Liver (tissue), 8 donors: ENCODE measurements at regions not wholly inside any gene's neighbourhood (a gene's known extent, or its start where the extent isn't known, plus 50 kb on each side); places are given as distances from the start of the nearest gene placed in this dataset.

Experiments used
- DNase-seq: peaks from one replicate; pipeline ENCODE4 v3.0.0-alpha.2; 2017; ENCODE audit warnings: low spot score
- H3K27ac ChIP-seq, 2 donors: one replicate each; pipeline ENCODE4 v1.7.0; 2013; ENCODE audit warnings: inconsistent platforms in 2 of 2, low read length in 2 of 2, control low read depth in 1 of 2, low read depth in 1 of 2, mild to moderate bottlenecking in 1 of 2
- H3K27me3 ChIP-seq, 4 donors: one replicate each; pipeline versions ENCODE4 v1.6.1 to v1.7.0; 2013; ENCODE audit warnings: low read length in 3 of 4, inconsistent platforms in 1 of 4, mild to moderate bottlenecking in 1 of 4, moderate library complexity in 1 of 4; ENCODE audit not compliant: control insufficient read depth in 4 of 4, insufficient read depth in 4 of 4
- H3K36me3 ChIP-seq, 4 donors: one replicate each; pipeline versions ENCODE4 v1.6.1 to v1.7.0; 2013; ENCODE audit warnings: low read length in 3 of 4, mild to moderate bottlenecking in 3 of 4, low read depth in 1 of 4, moderate library complexity in 1 of 4; ENCODE audit not compliant: control insufficient read depth in 4 of 4, insufficient read depth in 3 of 4
- H3K4me1 ChIP-seq, 4 donors: one replicate each; pipeline versions ENCODE4 v1.6.1 to v1.7.0; 2013; ENCODE audit warnings: low read length in 3 of 4, mild to moderate bottlenecking in 3 of 4, moderate library complexity in 1 of 4; ENCODE audit not compliant: control insufficient read depth in 4 of 4, insufficient read depth in 4 of 4
- H3K4me3 ChIP-seq, 3 donors: one replicate each; pipeline versions ENCODE4 v1.6.1 to v1.7.0; 2013; ENCODE audit warnings: low read length in 3 of 3, control low read depth in 1 of 3, low read depth in 1 of 3, mild to moderate bottlenecking in 1 of 3
- H3K9ac ChIP-seq, 2 donors: one replicate each; pipeline ENCODE4 v1.7.0; 2013; ENCODE audit warnings: low read length in 2 of 2, mild to moderate bottlenecking in 2 of 2, moderate library complexity in 2 of 2, control low read depth in 1 of 2, low read depth in 1 of 2
- H3K9me3 ChIP-seq, 4 donors: one replicate each; pipeline versions ENCODE4 v1.6.1 to v1.7.0; 2013; ENCODE audit warnings: low read length in 3 of 4; ENCODE audit not compliant: control insufficient read depth in 4 of 4
- ATF3 ChIP-seq: IDR thresholded peaks from 2 replicates; pipeline ENCODE4 v1.6.1; 2016; ENCODE audit warnings: antibody characterized with exemption
- CTCF ChIP-seq: fragments of 150-350 bp; IDR thresholded peaks from 2 replicates; pipeline ENCODE4 v1.5.1; 2017; ENCODE audit warnings: improper control_type of control experiment, low read depth, low read length; ENCODE audit not compliant: missing input control
- EGR1 ChIP-seq, 2 donors: IDR thresholded peaks; 2 replicates each; pipeline ENCODE4 v1.6.1; 2016 to 2018; ENCODE audit warnings: antibody characterized with exemption in 2 of 2, low read depth in 2 of 2
- FOXA1 ChIP-seq: IDR thresholded peaks from 2 replicates; pipeline ENCODE4 v1.6.1; 2016; ENCODE audit warnings: antibody characterized with exemption
- FOXA2 ChIP-seq: IDR thresholded peaks from 2 replicates; pipeline ENCODE4 v1.6.1; 2016; ENCODE audit warnings: antibody characterized with exemption
- GABPA ChIP-seq, 2 donors: IDR thresholded peaks in 1 of 2; conservative IDR thresholded peaks in 1 of 2; 2 replicates each; pipeline ENCODE4 v1.6.1; 2016; ENCODE audit warnings: antibody characterized with exemption in 2 of 2, mild to moderate bottlenecking in 1 of 2, moderate library complexity in 1 of 2
- HNF4A ChIP-seq, 2 donors: conservative IDR thresholded peaks; 2 replicates each; pipeline ENCODE4 v1.6.1; 2016; ENCODE audit warnings: antibody characterized with exemption in 2 of 2, mild to moderate bottlenecking in 2 of 2
- HNF4G ChIP-seq: IDR thresholded peaks from 2 replicates; pipeline ENCODE4 v1.6.1; 2016; ENCODE audit warnings: antibody characterized with exemption
- JUND ChIP-seq, 2 donors: IDR thresholded peaks; 2 replicates each; pipeline ENCODE4 v1.6.1; 2016; ENCODE audit warnings: antibody characterized with exemption in 2 of 2
- MAX ChIP-seq: IDR thresholded peaks from 2 replicates; pipeline ENCODE4 v1.6.1; 2016; ENCODE audit warnings: antibody characterized with exemption
- NR2F2 ChIP-seq: IDR thresholded peaks from 2 replicates; pipeline ENCODE4 v1.6.1; 2016; ENCODE audit warnings: antibody characterized with exemption
- RAD21 ChIP-seq, 2 donors: IDR thresholded peaks; 2 replicates each; pipeline ENCODE4 v1.6.1; 2016; ENCODE audit warnings: antibody characterized with exemption in 2 of 2, mild to moderate bottlenecking in 2 of 2
- REST ChIP-seq: IDR thresholded peaks from 2 replicates; pipeline ENCODE4 v1.6.1; 2016; ENCODE audit warnings: antibody characterized with exemption, mild to moderate bottlenecking
- SP1 ChIP-seq: IDR thresholded peaks from 2 replicates; pipeline ENCODE4 v1.6.1; 2018; ENCODE audit warnings: antibody characterized with exemption, mild to moderate bottlenecking
- TAF1 ChIP-seq: conservative IDR thresholded peaks from 2 replicates; pipeline ENCODE4 v1.6.1; 2016; ENCODE audit warnings: antibody characterized with exemption, mild to moderate bottlenecking
- YY1 ChIP-seq: IDR thresholded peaks from 2 replicates; pipeline ENCODE4 v1.6.1; 2016; ENCODE audit warnings: antibody characterized with exemption, mild to moderate bottlenecking
- ZBTB33 ChIP-seq: IDR thresholded peaks from 2 replicates; pipeline ENCODE4 v1.6.1; 2016; ENCODE audit warnings: antibody characterized with exemption
- WGBS: extraction: QIAGEN DNeasy Blood & Tissue Kit; methylation state at CpG from one replicate; pipeline ENCODE4 v1.1.7; 2013; 5-methylcytosine and 5-hydroxymethylcytosine counted together
- donor health status: healthy.
- donor health status: healthy.
- donor health status: healthy.
- donor health status: healthy.
- donor health status: healthy.

- no peak overlapping the region for H3K27ac ChIP-seq
- no peaks in the 10 kb centered on the region for H3K36me3 ChIP-seq
Measured at GRCh38 chr2:9771101-9771449, 72.2 kb upstream of the TAF1B start.

More at GRCh38 chr2:9771101-9771449, 72.2 kb upstream of the TAF1B start:
- WGBS = 80% methylated on average over 5 of the region's 5 CpGs
- H3K9ac ChIP-seq = no peak overlapping the region
- no peaks in the 10 kb centered on the region for H3K27me3 ChIP-seq
- no peaks in the 10 kb centered on the region for H3K9me3 ChIP-seq
- TF ChIP-seq GABPA (IDR thresholded peaks at IDR 0.05 in 1 of 2, conservative IDR thresholded peaks at IDR 0.05 in 1 of 2) (no peak), ZBTB33 (no peak), MAX (no peak), HNF4G (no peak), REST (no peak), EGR1 (IDR thresholded peaks at IDR 0.05; ENCODE audit: low read depth in 2 of 2) (no peak), YY1 (no peak), FOXA1 (no peak), TAF1 (no peak), ATF3 (no peak), HNF4A (conservative IDR thresholded peaks at IDR 0.05) (no peak), SP1 (no peak), JUND (IDR thresholded peaks at IDR 0.05) (no peak), FOXA2 (no peak), RAD21 (IDR thresholded peaks at IDR 0.05) (no peak), NR2F2 (no peak), CTCF (no peak)
- H3K4me3 ChIP-seq = no peak overlapping the region
- peaks cover 0 to 9% (median 0%) of the 10 kb centered on the region in 4 donors for H3K4me1 ChIP-seq
- no peak for DNase-seq
